Coronary artery (tissue), 2 donors: ENCODE measurements at regions not wholly inside any gene's neighbourhood (a gene's known extent, or its start where the extent isn't known, plus 50 kb on each side); places are given as distances from the start of the nearest gene placed in this dataset.
"Not testable (repeated sequence)": the region's sequence is repeated elsewhere in the genome, so short reads cannot be mapped to it uniquely, and the experiment has no call there.

Source experiments
- DNase-seq: peaks from one replicate; pipeline ENCODE4 v3.0.0-alpha.2; 2017; ENCODE audit warnings: low spot score
- H3K27ac ChIP-seq, 2 donors: fragments of 200-600 bp; sonication (generic); one replicate each; pipeline ENCODE4 v1.5.1; 2016 to 2019
- H3K4me3 ChIP-seq: fragments of 200-600 bp; sonication (generic); 2 replicates; pipeline ENCODE4 v1.5.1; 2016; ENCODE audit warnings: mild to moderate bottlenecking, moderate library complexity
- CTCF ChIP-seq: fragments of 200-600 bp; sonication (generic); IDR thresholded peaks from one replicate; pipeline ENCODE4 v1.5.1; 2019; ENCODE audit warnings: antibody characterized with exemption

DNA sequence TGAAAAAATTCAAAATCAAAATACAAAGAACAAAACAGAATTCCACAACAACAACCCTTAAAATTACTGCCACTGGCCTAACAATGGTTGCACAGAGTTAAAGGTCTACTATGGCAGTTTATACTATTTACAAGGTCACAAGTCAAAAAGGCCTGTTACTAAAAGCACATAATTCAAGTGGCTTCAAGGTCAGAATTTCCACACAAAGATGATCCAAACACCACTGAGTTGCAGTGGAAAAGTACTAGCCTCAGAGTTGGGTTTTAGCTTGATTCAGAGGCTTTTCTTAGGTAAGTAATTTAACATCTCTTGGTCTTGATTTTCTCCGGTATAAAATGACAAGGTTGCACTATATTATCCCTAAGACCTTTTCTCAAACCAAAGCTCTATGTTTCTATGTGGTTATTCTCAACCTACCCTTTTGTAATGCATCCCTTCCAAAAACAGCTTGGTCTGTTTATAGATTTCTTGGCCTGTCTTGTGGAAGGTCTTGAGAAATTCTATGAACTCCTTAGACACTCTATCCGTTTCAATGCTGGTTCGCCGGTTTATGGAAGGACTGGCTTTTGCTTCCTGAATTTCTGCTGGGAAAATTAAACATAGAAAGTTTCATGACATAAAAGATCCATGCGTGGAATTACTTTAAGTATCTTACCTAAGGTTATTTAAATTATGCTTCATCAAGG lies 69.5 kb downstream of the MDH2 start:
- H3K4me3 ChIP-seq, H3K27ac ChIP-seq, DNase-seq: not testable (repeated sequence)

GRCh38 chr7:76118253-76119036 lies 70.5 kb downstream of the MDH2 start:
- H3K27ac ChIP-seq, H3K4me3 ChIP-seq, DNase-seq: not testable (repeated sequence)

DNA sequence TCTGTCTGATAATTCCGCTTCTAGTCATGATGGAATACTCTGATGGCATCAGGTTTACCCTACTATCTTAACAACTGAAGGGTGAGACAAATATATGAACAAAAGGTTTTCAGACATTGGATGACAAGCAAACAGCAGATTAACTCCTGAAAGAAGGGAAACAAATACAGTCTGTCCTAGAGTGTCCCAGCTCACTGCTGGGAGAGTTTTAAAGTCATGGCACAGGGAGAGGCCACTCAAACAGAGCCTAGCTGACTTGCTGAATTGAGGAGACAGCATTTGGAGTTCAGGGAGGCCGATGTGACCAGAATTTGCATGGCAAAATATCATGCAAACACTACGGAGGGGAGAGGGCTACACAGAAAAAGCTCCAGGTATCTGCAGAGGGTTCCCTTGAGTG lies 73.1 kb downstream of the MDH2 start:
- Histone ChIP-seq H3K4me3 (no peak overlapping the region), H3K27ac (no peak overlapping the region)
- no peak for TF ChIP-seq CTCF
- DNase-seq, result no peak

- TF ChIP-seq CTCF, result no peak
- Histone ChIP-seq H3K27ac (no peak overlapping the region), H3K4me3 (no peak overlapping the region)
- no peak for DNase-seq
Observed at GRCh38 chr7:76122516-76123239, 74.8 kb downstream of the MDH2 start.

- DNase-seq, result no peak
- Histone ChIP-seq H3K4me3 (no peak overlapping the region), H3K27ac (no peak overlapping the region)
- no peak for TF ChIP-seq CTCF
Observed at GRCh38 chr7:76123316-76123715, 75.4 kb downstream of the MDH2 start.

GRCh38 chr7:76125560-76125959 lies 76.1 kb upstream of the SRRM3 start:
- DNase-seq, result no peak
- no peak for TF ChIP-seq CTCF
- Histone ChIP-seq H3K4me3 (no peak overlapping the region), H3K27ac (no peak overlapping the region)

DNA sequence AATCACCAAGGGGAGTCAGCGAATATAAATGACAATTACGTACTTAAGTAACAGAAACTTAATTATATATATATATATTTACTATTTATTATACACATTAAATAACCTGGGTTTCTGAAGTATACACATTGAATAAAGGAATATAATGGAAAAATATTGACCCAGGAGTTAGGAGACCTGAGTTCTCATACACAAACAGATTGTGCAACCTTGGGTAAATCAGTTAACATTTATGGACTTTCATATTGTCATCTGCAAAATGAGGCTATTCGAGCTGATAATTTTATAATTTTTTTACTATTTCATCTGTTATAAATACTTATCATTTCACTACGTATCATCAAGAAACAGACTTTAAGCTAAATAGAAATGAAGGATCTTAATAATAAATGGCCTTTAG lies 75.1 kb upstream of the SRRM3 start:
- DNase-seq, result no peak
- Histone ChIP-seq H3K4me3 (no peak overlapping the region), H3K27ac (no peak overlapping the region)
- TF ChIP-seq CTCF, result no peak

GRCh38 chr7:76129366-76129765 lies 72.3 kb upstream of the SRRM3 start:
- TF ChIP-seq CTCF, result no peak
- Histone ChIP-seq H3K27ac (no peak overlapping the region), H3K4me3 (no peak overlapping the region)
- DNase-seq, result no peak
